Keratinocyte (primary cell): ENCODE measurements at regions not wholly inside any gene's neighbourhood (a gene's known extent, or its start where the extent isn't known, plus 50 kb on each side); places are given as distances from the start of the nearest gene placed in this dataset.

Source experiments
- DNase-seq: peaks from one replicate; pipeline ENCODE4 v3.0.0-alpha.2; 2011; ENCODE audit warnings: low read depth, missing footprints, low spot score
- FAIRE-seq: peaks from 2 replicates; lab custom pipeline; 2011; peaks lifted over from hg19 to GRCh38; lab: Jason Lieb, UNC
- H2AFZ ChIP-seq: 2 replicates; pipeline ENCODE4 v1.6.0; 2012; ENCODE audit warnings: low read length, control low read depth, inconsistent platforms; ENCODE audit not compliant: control insufficient read depth
- H3K27ac ChIP-seq: 2 replicates; pipeline ENCODE4 v1.5.1; 2011; ENCODE audit warnings: low read length; ENCODE audit not compliant: control insufficient read depth, insufficient read depth
- H3K27me3 ChIP-seq: 3 replicates; pipeline ENCODE4 v1.6.0; 2011; ENCODE audit warnings: low read length; ENCODE audit not compliant: control insufficient read depth, insufficient read depth; ENCODE audit errors: extremely low read depth
- H3K36me3 ChIP-seq, 2 experiments: 2 replicates in 1 of 2; 3 replicates in 1 of 2; pipeline ENCODE4 v1.5.1; 2011; ENCODE audit warnings: low read length in 2 of 2, mild to moderate bottlenecking in 1 of 2; ENCODE audit not compliant: control insufficient read depth in 2 of 2, insufficient read depth in 2 of 2; ENCODE audit errors: extremely low read depth in 1 of 2
- H3K4me1 ChIP-seq: 3 replicates; pipeline ENCODE4 v1.5.1; 2011; ENCODE audit warnings: low read length; ENCODE audit not compliant: control insufficient read depth, insufficient read depth; ENCODE audit errors: extremely low read depth
- H3K4me2 ChIP-seq: 3 replicates; pipeline ENCODE4 v1.6.0; 2011; ENCODE audit warnings: low read depth, low read length; ENCODE audit not compliant: control insufficient read depth, insufficient read depth; ENCODE audit errors: extremely low read depth
- H3K4me3 ChIP-seq, 3 experiments: fragments of 200-600 bp in 1 of 3; sonication (generic) in 1 of 3; 2 replicates in 2 of 3; 3 replicates in 1 of 3; pipeline ENCODE4 v1.5.1; 2011 to 2016; ENCODE audit warnings: low read length in 3 of 3, mild to moderate bottlenecking in 3 of 3, control low read depth in 2 of 3, inconsistent platforms in 1 of 3, low read depth in 1 of 3, mixed read lengths in 1 of 3, mixed run types in 1 of 3, moderate library complexity in 1 of 3; ENCODE audit not compliant: control insufficient read depth in 2 of 3, insufficient read depth in 2 of 3; ENCODE audit errors: extremely low read depth in 1 of 3
- H3K79me2 ChIP-seq: 2 replicates; pipeline ENCODE4 v1.6.0; 2012; ENCODE audit warnings: low read length; ENCODE audit not compliant: control insufficient read depth, insufficient read depth
- H3K9ac ChIP-seq: 3 replicates; pipeline ENCODE4 v1.6.0; 2011; ENCODE audit warnings: low read length; ENCODE audit not compliant: control insufficient read depth, insufficient read depth; ENCODE audit errors: extremely low read depth
- H3K9me1 ChIP-seq: 3 replicates; pipeline ENCODE4 v1.6.0; 2011; ENCODE audit warnings: low read length; ENCODE audit not compliant: control insufficient read depth, insufficient read depth; ENCODE audit errors: extremely low read depth
- H3K9me3 ChIP-seq: 2 replicates; pipeline ENCODE4 v1.5.1; 2012; ENCODE audit warnings: low read depth, low read length; ENCODE audit not compliant: control insufficient read depth
- H4K20me1 ChIP-seq: 3 replicates; pipeline ENCODE4 v1.6.0; 2011; ENCODE audit warnings: low read length; ENCODE audit not compliant: control insufficient read depth, insufficient read depth; ENCODE audit errors: extremely low read depth
- EZH2 ChIP-seq: IDR thresholded peaks from one replicate; pipeline ENCODE4 v1.6.1; 2012; ENCODE audit warnings: inconsistent platforms, mild to moderate bottlenecking, low read length, moderate library complexity
- dilution Hi-C: fragments of 300-500 bp; cut with MboI; formaldehyde crosslinking; loops from one replicate; pipeline ENCODE4 v1.7.0; 2020; ENCODE audit warnings: low sequenced_read_pairs; ENCODE audit not compliant: extremely low pct_ligation_motif_present
- TF ChIP-seq, protein P1 (sequence below), 3 experiments: IDR thresholded peaks in 1 of 3; conservative IDR thresholded peaks in 1 of 3; optimal IDR thresholded peaks in 1 of 3; 2 replicates in 2 of 3; 3 replicates in 1 of 3; pipeline versions ENCODE3 to v1.5.1; 2011; ENCODE audit warnings: low read length in 3 of 3, mild to moderate bottlenecking in 3 of 3, moderate library complexity in 2 of 3, control low read depth in 1 of 3, inconsistent platforms in 1 of 3; ENCODE audit not compliant: insufficient read depth in 2 of 3; ENCODE audit errors: extremely low read depth in 1 of 3

DNA sequence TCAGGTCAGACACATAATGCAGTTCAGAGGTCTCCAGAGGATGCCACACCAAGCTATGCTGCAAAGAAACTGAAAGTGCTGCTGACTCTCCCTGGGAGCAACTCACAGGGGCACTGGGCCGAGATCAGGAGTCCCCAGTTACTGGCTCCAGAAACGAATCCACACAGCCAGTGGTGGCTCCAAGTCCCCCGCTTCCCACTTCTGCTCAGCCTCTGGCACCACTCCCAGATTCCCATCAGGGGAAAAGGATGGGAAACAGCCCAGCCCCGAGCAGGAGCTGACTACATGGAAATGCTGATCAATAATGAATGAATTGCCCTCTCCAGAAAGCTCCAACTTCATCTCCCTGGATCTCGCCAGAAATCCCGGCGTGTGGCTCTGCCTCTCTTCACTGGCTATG is 62.3 kb upstream of the CDH5 start:
- H3K9me3 ChIP-seq = no peaks in the 10 kb centered on the region
- DNase-seq (no peak), FAIRE-seq (no peak)
- H3K9ac ChIP-seq = no peak overlapping the region
- H4K20me1 ChIP-seq = no peaks in the 10 kb centered on the region
- no peaks in the 10 kb centered on the region for H3K36me3 ChIP-seq
- no peak overlapping the region for H3K4me3 ChIP-seq
- no peaks in the 10 kb centered on the region for H3K79me2 ChIP-seq
- no peak for TF ChIP-seq EZH2
- TF ChIP-seq, protein P1, sequence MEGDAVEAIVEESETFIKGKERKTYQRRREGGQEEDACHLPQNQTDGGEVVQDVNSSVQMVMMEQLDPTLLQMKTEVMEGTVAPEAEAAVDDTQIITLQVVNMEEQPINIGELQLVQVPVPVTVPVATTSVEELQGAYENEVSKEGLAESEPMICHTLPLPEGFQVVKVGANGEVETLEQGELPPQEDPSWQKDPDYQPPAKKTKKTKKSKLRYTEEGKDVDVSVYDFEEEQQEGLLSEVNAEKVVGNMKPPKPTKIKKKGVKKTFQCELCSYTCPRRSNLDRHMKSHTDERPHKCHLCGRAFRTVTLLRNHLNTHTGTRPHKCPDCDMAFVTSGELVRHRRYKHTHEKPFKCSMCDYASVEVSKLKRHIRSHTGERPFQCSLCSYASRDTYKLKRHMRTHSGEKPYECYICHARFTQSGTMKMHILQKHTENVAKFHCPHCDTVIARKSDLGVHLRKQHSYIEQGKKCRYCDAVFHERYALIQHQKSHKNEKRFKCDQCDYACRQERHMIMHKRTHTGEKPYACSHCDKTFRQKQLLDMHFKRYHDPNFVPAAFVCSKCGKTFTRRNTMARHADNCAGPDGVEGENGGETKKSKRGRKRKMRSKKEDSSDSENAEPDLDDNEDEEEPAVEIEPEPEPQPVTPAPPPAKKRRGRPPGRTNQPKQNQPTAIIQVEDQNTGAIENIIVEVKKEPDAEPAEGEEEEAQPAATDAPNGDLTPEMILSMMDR (optimal IDR thresholded peaks at IDR 0.05 in 1 of 3, IDR thresholded peaks at IDR 0.05 in 1 of 3, conservative IDR thresholded peaks at IDR 0.05 in 1 of 3; ENCODE audit: extremely low read depth in 1 of 3, insufficient read depth in 2 of 3, low read length in 3 of 3) = no peak
- dilution Hi-C loops = no loop called here
- H3K27ac ChIP-seq = no peak overlapping the region
- peaks cover 7% of the 10 kb centered on the region for H3K27me3 ChIP-seq
- H2AFZ ChIP-seq = no peak overlapping the region
- no peak overlapping the region for H3K4me2 ChIP-seq
- H3K9me1 ChIP-seq = no peaks in the 10 kb centered on the region
- no peaks in the 10 kb centered on the region for H3K4me1 ChIP-seq

GRCh38 chr16:66300501-66300900 is 66.0 kb upstream of the CDH5 start:
- Histone ChIP-seq H3K36me3 (no peaks in the 10 kb centered on the region), H2AFZ (no peak overlapping the region), H3K4me2 (no peak overlapping the region), H3K9me1 (no peaks in the 10 kb centered on the region), H3K27ac (no peak overlapping the region), H3K4me3 (no peak overlapping the region), H4K20me1 (no peaks in the 10 kb centered on the region), H3K9me3 (no peaks in the 10 kb centered on the region), H3K79me2 (no peaks in the 10 kb centered on the region), H3K27me3 (peaks cover 9% of the 10 kb centered on the region), H3K9ac (no peak overlapping the region), H3K4me1 (no peaks in the 10 kb centered on the region)
- TF ChIP-seq EZH2 = no peak
- TF ChIP-seq, protein P1 (optimal IDR thresholded peaks at IDR 0.05 in 1 of 3, IDR thresholded peaks at IDR 0.05 in 1 of 3, conservative IDR thresholded peaks at IDR 0.05 in 1 of 3; ENCODE audit: extremely low read depth in 1 of 3, insufficient read depth in 2 of 3, low read length in 3 of 3) = no peak
- dilution Hi-C loops = no loop called here
- DNase-seq (no peak), FAIRE-seq (no peak)
